ENCODE measurements at regions not wholly inside any gene's neighbourhood (a gene's known extent, or its start where the extent isn't known, plus 50 kb on each side); places are given as distances from the start of the nearest gene placed in this dataset.

DNA sequence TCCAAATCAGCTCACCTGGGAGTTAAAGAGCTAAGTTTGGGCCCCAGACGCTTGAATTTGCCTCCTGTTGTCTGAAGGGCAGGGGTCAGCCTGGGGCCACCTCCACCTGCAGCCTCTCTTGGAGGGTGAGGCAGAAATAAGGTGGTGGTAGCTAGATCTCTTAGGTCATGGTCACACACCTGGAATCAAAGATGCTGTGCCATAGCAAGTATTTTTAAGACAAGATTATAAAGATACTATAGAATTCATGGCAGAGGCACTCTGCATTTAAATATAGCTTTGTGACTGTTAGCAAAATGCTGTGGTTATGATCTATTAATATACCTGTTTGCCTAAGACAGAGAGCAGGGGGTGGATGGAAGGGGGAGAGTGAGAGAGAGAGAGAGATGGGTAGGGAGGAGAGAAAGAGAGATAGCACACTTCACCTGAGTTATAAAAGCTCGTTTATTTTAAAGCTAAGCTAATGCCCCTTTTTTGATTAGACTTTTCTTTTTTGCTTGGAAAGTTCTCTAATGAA, 242.7 kb downstream of the TMEM182 start:
- no TSS peak for BruUV-seq (replicated peaks)
- Histone ChIP-seq H3K4ac (ENCODE audit: low read depth, low read length) (no peak overlapping the region), H3K9me3 (ENCODE audit: control insufficient read depth, insufficient read depth, low read length) (peaks cover 3% of the 10 kb centered on the region), H3K9ac (ENCODE audit: low read depth, low read length) (no peak overlapping the region), H3K36me3 (ENCODE audit: control insufficient read depth, insufficient read depth, low read length) (no peaks in the 10 kb centered on the region), H2AK9ac (replicated peaks; ENCODE audit: low read depth, low read length, poor library complexity) (no peak overlapping the region), H3K14ac (replicated peaks; ENCODE audit: low read depth, low read length) (no peak overlapping the region), H3K23ac (ENCODE audit: low read depth, low read length) (no peak overlapping the region), H4K5ac (ENCODE audit: low read depth, low read length) (no peak overlapping the region), H3K4me2 (ENCODE audit: low read depth, low read length) (no peak overlapping the region), H4K91ac (ENCODE audit: insufficient read depth, low read depth, low read length) (no peak overlapping the region), H2BK20ac (ENCODE audit: low read depth, low read length) (no peak overlapping the region), H2AK5ac (ENCODE audit: low read depth, low read length) (no peak overlapping the region), H3K4me3 (ENCODE audit: insufficient read depth, low read depth, low read length) (no peak overlapping the region), H2BK15ac (ENCODE audit: low read depth, low read length) (no peak overlapping the region), H3K79me1 (ENCODE audit: low read depth in 1 of 2, low read length in 2 of 2) (no peaks in the 10 kb centered on the region), H3K27ac (ENCODE audit: insufficient read depth, low read length) (no peak overlapping the region), H3K4me1 (ENCODE audit: control insufficient read depth, insufficient read depth, low read length) (no peaks in the 10 kb centered on the region), H2BK120ac (ENCODE audit: low read depth, low read length) (no peak overlapping the region), H3K56ac (ENCODE audit: extremely low read depth, insufficient read depth, low read length) (no peak overlapping the region), H3K18ac (ENCODE audit: low read depth, low read length) (no peak overlapping the region), H4K8ac (ENCODE audit: low read depth in 2 of 2, low read length in 2 of 2) (no peak overlapping the region), H3K9me1 (ENCODE audit: insufficient read depth, low read length) (no peaks in the 10 kb centered on the region), H4K20me1 (ENCODE audit: insufficient read depth, low read length) (no peaks in the 10 kb centered on the region), H2BK5ac (ENCODE audit: low read depth, low read length, poor library complexity, severe bottlenecking) (no peak overlapping the region), H3K27me3 (ENCODE audit: control insufficient read depth, insufficient read depth, low read length) (no peaks in the 10 kb centered on the region), H2AFZ (replicated peaks; ENCODE audit: low read length, poor library complexity) (no peak overlapping the region)
- dilution Hi-C loops (cut with HindIII; ENCODE audit: low sequenced_read_pairs, unreplicated experiment) (no loop called here), intact Hi-C loops (cut with micrococcal nuclease) (no loop called here), in situ Hi-C loops (cut with MboI; ENCODE audit: low sequenced_read_pairs) (no loop called here)
- DNase-seq (no peak), ATAC-seq (ENCODE audit: low read depth) (no peak)
- TF ChIP-seq, protein P1, sequence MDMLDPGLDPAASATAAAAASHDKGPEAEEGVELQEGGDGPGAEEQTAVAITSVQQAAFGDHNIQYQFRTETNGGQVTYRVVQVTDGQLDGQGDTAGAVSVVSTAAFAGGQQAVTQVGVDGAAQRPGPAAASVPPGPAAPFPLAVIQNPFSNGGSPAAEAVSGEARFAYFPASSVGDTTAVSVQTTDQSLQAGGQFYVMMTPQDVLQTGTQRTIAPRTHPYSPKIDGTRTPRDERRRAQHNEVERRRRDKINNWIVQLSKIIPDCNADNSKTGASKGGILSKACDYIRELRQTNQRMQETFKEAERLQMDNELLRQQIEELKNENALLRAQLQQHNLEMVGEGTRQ (IDR thresholded peaks at IDR 0.05; ENCODE audit: low read depth, low read length), result no peak
- TF ChIP-seq RAD21 (IDR thresholded peaks at IDR 0.05; ENCODE audit: low read length) (no peak), CHD1 (IDR thresholded peaks at IDR 0.05; ENCODE audit: low read depth, low read length) (no peak), MXI1 (IDR thresholded peaks at IDR 0.05; ENCODE audit: borderline replicate concordance, low read depth, low read length) (no peak), FOS (IDR thresholded peaks at IDR 0.05; ENCODE audit: low read depth, low read length) (no peak), POLR2A (IDR thresholded peaks at IDR 0.05; ENCODE audit: low read depth, low read length) (no peak), BHLHE40 (IDR thresholded peaks at IDR 0.05; ENCODE audit: low read depth, low read length) (no peak), MAZ (IDR thresholded peaks at IDR 0.05; ENCODE audit: borderline replicate concordance, low read depth, low read length) (no peak), CEBPB (IDR thresholded peaks at IDR 0.05; ENCODE audit: low read depth, low read length) (no peak), MAFK (IDR thresholded peaks at IDR 0.05; ENCODE audit: low read depth, low read length) (no peak), RCOR1 (IDR thresholded peaks at IDR 0.05; ENCODE audit: insufficient replicate concordance, low read length) (no peak), SMC3 (IDR thresholded peaks at IDR 0.05; ENCODE audit: low read depth, low read length) (no peak), NFE2L2 (IDR thresholded peaks at IDR 0.05; ENCODE audit: low read depth, low read length) (no peak), RFX5 (IDR thresholded peaks at IDR 0.05; ENCODE audit: low read depth, low read length) (no peak)
- TF ChIP-seq, protein P2, sequence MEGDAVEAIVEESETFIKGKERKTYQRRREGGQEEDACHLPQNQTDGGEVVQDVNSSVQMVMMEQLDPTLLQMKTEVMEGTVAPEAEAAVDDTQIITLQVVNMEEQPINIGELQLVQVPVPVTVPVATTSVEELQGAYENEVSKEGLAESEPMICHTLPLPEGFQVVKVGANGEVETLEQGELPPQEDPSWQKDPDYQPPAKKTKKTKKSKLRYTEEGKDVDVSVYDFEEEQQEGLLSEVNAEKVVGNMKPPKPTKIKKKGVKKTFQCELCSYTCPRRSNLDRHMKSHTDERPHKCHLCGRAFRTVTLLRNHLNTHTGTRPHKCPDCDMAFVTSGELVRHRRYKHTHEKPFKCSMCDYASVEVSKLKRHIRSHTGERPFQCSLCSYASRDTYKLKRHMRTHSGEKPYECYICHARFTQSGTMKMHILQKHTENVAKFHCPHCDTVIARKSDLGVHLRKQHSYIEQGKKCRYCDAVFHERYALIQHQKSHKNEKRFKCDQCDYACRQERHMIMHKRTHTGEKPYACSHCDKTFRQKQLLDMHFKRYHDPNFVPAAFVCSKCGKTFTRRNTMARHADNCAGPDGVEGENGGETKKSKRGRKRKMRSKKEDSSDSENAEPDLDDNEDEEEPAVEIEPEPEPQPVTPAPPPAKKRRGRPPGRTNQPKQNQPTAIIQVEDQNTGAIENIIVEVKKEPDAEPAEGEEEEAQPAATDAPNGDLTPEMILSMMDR (conservative IDR thresholded peaks at IDR 0.05; ENCODE audit: low read depth, low read length), result no peak
- TF ChIP-seq, protein P3, sequence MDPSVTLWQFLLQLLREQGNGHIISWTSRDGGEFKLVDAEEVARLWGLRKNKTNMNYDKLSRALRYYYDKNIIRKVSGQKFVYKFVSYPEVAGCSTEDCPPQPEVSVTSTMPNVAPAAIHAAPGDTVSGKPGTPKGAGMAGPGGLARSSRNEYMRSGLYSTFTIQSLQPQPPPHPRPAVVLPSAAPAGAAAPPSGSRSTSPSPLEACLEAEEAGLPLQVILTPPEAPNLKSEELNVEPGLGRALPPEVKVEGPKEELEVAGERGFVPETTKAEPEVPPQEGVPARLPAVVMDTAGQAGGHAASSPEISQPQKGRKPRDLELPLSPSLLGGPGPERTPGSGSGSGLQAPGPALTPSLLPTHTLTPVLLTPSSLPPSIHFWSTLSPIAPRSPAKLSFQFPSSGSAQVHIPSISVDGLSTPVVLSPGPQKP (IDR thresholded peaks at IDR 0.05; ENCODE audit: borderline replicate concordance, low read depth, low read length), result no peak
- no CpG with 5 or more reads among the region's 2 CpGs for WGBS, 2 experiments (ENCODE audit: extremely low coverage in 2 of 2, insufficient read length in 1 of 2)
- CTCF ChIA-PET, result no interaction called here
- POLR2A ChIA-PET (ENCODE audit: unreplicated experiment), result no interaction called here
